Liver (tissue), 3 donors: ENCODE measurements at regions not wholly inside any gene's neighbourhood (a gene's known extent, or its start where the extent isn't known, plus 50 kb on each side); places are given as distances from the start of the nearest gene placed in this dataset.

Experiments
- CTCF ChIP-seq: fragments of 150-350 bp; IDR thresholded peaks from 2 replicates; pipeline ENCODE4 v1.5.1; 2017; ENCODE audit warnings: improper control_type of control experiment, low read depth, low read length; ENCODE audit not compliant: missing input control
- EGR1 ChIP-seq, 2 donors: IDR thresholded peaks; 2 replicates each; pipeline ENCODE4 v1.6.1; 2016 to 2018; ENCODE audit warnings: antibody characterized with exemption in 2 of 2, low read depth in 2 of 2
- JUND ChIP-seq, 2 donors: IDR thresholded peaks; 2 replicates each; pipeline ENCODE4 v1.6.1; 2016; ENCODE audit warnings: antibody characterized with exemption in 2 of 2
- MAX ChIP-seq: IDR thresholded peaks from 2 replicates; pipeline ENCODE4 v1.6.1; 2016; ENCODE audit warnings: antibody characterized with exemption
- RAD21 ChIP-seq, 2 donors: IDR thresholded peaks; 2 replicates each; pipeline ENCODE4 v1.6.1; 2016; ENCODE audit warnings: antibody characterized with exemption in 2 of 2, mild to moderate bottlenecking in 2 of 2
- REST ChIP-seq: IDR thresholded peaks from 2 replicates; pipeline ENCODE4 v1.6.1; 2016; ENCODE audit warnings: antibody characterized with exemption, mild to moderate bottlenecking
- TAF1 ChIP-seq: conservative IDR thresholded peaks from 2 replicates; pipeline ENCODE4 v1.6.1; 2016; ENCODE audit warnings: antibody characterized with exemption, mild to moderate bottlenecking
- YY1 ChIP-seq: IDR thresholded peaks from 2 replicates; pipeline ENCODE4 v1.6.1; 2016; ENCODE audit warnings: antibody characterized with exemption, mild to moderate bottlenecking
- donor health status: healthy.
- donor health status: healthy.

DNA sequence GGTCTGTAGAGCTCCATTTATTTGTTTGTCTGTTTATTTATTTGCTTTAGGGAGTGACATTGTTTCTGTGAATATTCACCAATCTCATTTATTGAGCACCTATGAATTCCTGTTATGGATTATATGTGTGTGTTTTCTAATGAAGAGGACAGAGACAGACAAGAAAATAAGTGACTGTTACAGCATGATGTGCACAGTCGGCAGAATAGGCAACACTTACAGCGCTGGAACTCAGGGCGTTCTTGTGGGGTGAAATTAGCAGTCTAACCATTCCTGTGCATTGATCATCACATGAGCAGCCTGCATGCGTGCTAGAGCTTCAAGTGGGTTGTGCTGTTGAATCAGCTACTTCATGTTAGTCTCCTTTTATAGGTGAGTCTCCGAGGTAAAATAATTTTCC, 960.7 kb downstream of the SLC4A3 start:
- TF ChIP-seq EGR1 (IDR thresholded peaks at IDR 0.05; ENCODE audit: low read depth in 2 of 2) (no peak), CTCF (no peak), MAX (no peak), REST (no peak), YY1 (no peak), JUND (IDR thresholded peaks at IDR 0.05) (no peak), TAF1 (no peak), RAD21 (IDR thresholded peaks at IDR 0.05) (no peak)
